Prostate gland (tissue), 2 donors: ENCODE measurements at regions not wholly inside any gene's neighbourhood (a gene's known extent, or its start where the extent isn't known, plus 50 kb on each side); places are given as distances from the start of the nearest gene placed in this dataset.

Experiments used
- DNase-seq: peaks from one replicate; pipeline ENCODE4 v3.0.0-alpha.2; 2019; ENCODE audit warnings: low spot score
- H3K27ac ChIP-seq, 2 donors: fragments of 200-600 bp; sonication (generic); 2 replicates each; pipeline ENCODE4 v1.5.1; 2017 to 2019
- H3K27me3 ChIP-seq: fragments of 200-600 bp; sonication (generic); replicated peaks from 2 replicates; pipeline ENCODE4 v1.5.1; 2019; ENCODE audit not compliant: insufficient read depth
- H3K36me3 ChIP-seq, 2 donors: fragments of 200-600 bp; sonication (generic); 1 replicate in 1 of 2; 2 replicates in 1 of 2; pipeline versions ENCODE4 v1.5.1 to v1.8.1; 2017 to 2019
- H3K4me1 ChIP-seq: fragments of 200-600 bp; sonication (generic); replicated peaks from 2 replicates; pipeline ENCODE4 v1.5.1; 2019
- H3K4me3 ChIP-seq, 2 donors: fragments of 200-600 bp; sonication (generic); 2 replicates each; pipeline ENCODE4 v1.5.1; 2017 to 2019
- H3K9me3 ChIP-seq: fragments of 200-600 bp; sonication (generic); 2 replicates; pipeline ENCODE4 v1.5.1; 2017
- POLR2A ChIP-seq: fragments of 450-650 bp; IDR thresholded peaks from one replicate; pipeline ENCODE4 v1.6.1; 2016; ENCODE audit warnings: antibody characterized with exemption, mild to moderate bottlenecking
- POLR2AphosphoS5 ChIP-seq: sonication (generic); formaldehyde crosslinking; IDR thresholded peaks from one replicate; pipeline ENCODE4 v1.6.1; 2017; ENCODE audit warnings: antibody characterized with exemption
- WGBS: methylation state at CpG from one replicate; pipeline ENCODE4 v1.1.5; 2018; 5-methylcytosine and 5-hydroxymethylcytosine counted together
- intact Hi-C: fragments of 100-400 bp; cut with DNase I; formaldehyde crosslinking; loops from one replicate; pipeline ENCODE4 v1.14.2; 2022
- TF ChIP-seq, protein P1 (sequence below), 4 experiments: fragments of 200-600 bp in 2 of 4; fragments of 450-650 bp in 2 of 4; sonication (generic) in 2 of 4; IDR thresholded peaks; 1 replicate in 3 of 4; 2 replicates in 1 of 4; pipeline ENCODE4 v1.5.1; 2016 to 2019; ENCODE audit warnings: antibody characterized with exemption in 4 of 4, mild to moderate bottlenecking in 2 of 4, moderate library complexity in 2 of 4

DNA sequence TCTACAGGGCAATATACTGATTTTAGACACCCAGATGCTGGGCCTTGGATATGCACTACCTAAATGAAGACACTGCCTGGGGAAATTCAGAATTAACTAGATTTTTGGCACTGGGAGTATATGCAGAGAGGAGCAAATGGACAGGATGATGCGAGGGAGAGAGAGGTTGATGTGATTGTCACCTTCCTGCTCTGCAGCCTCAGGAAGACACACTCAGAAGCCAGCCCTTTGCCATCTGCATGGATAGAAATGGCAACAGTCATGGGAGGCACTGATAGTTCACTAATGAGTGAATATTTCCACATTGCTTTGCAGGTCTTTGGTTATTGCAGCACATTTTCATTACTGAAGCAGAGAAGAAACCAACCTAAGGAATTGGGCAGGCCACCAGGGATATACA lies 397.2 kb upstream of the NFE2L3 start:
- no peak for DNase-seq
- no peak overlapping the region for H3K27ac ChIP-seq
- no peaks in the 10 kb centered on the region for H3K27me3 ChIP-seq
- intact Hi-C loops = loop anchor here (5.0 to 10.0 kb wide), 2 partner anchors 87 to 90 kb away; no protein-coding TSS in a partner anchor
- TF ChIP-seq, protein P1, sequence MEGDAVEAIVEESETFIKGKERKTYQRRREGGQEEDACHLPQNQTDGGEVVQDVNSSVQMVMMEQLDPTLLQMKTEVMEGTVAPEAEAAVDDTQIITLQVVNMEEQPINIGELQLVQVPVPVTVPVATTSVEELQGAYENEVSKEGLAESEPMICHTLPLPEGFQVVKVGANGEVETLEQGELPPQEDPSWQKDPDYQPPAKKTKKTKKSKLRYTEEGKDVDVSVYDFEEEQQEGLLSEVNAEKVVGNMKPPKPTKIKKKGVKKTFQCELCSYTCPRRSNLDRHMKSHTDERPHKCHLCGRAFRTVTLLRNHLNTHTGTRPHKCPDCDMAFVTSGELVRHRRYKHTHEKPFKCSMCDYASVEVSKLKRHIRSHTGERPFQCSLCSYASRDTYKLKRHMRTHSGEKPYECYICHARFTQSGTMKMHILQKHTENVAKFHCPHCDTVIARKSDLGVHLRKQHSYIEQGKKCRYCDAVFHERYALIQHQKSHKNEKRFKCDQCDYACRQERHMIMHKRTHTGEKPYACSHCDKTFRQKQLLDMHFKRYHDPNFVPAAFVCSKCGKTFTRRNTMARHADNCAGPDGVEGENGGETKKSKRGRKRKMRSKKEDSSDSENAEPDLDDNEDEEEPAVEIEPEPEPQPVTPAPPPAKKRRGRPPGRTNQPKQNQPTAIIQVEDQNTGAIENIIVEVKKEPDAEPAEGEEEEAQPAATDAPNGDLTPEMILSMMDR (IDR thresholded peaks at IDR 0.05) = no peak
- no peak for TF ChIP-seq POLR2A
- TF ChIP-seq POLR2AphosphoS5 = no peak
- no peaks in the 10 kb centered on the region for H3K36me3 ChIP-seq
- no peak overlapping the region for H3K4me3 ChIP-seq
- no peaks in the 10 kb centered on the region for H3K9me3 ChIP-seq
- no peaks in the 10 kb centered on the region for H3K4me1 ChIP-seq
- 88% methylated on average over 1 of the region's 1 CpG for WGBS

DNA sequence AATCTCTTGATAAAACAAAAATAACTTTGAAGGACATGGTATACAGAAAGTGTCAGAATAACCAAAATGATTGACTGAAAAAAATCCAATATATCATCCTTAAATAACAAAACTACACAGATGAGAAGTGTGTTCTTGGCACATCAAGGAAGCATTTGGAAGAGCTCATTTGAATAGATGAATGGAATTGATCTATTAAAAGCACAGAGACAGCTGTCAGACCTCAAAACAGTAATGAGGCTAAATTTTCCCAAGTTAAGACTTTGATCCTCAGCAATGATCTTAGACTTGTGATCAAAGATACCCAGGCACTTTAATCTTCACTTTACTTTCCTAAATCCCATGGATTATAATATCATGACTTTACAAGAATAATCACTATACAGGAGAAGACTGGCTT lies 395.4 kb upstream of the NFE2L3 start:
- TF ChIP-seq POLR2A (no peak), POLR2AphosphoS5 (no peak)
- TF ChIP-seq, protein P1 (IDR thresholded peaks at IDR 0.05) = no peak
- H3K27me3 ChIP-seq = no peaks in the 10 kb centered on the region

DNA sequence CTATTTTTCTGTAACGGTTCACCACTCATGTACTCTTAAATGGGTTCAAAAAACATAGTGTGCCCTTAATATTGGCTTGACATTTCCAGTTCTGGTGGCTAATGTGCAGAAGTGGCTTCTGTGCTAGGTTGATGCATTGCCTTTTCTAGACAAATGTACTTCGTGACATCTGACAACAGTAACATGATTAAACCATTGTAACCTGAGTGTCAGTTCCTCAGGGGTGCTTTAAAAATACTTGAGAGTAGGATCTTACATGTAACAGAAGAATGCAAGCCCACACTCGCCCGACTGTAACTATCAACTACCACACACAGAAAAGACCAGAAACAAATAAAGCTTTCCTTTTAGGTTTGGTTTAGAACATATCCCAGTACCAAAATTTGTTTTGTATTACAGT lies 393.4 kb upstream of the NFE2L3 start:
- Histone ChIP-seq H3K4me1 (no peaks in the 10 kb centered on the region), H3K9me3 (no peaks in the 10 kb centered on the region), H3K27me3 (no peaks in the 10 kb centered on the region), H3K27ac (no peak overlapping the region), H3K4me3 (no peak overlapping the region), H3K36me3 (no peaks in the 10 kb centered on the region)
- intact Hi-C loops = loop anchor here (10.0 kb wide), 1 partner anchor 86 kb away; no protein-coding TSS in a partner anchor
- 51% methylated on average over 4 of the region's 4 CpGs for WGBS
- DNase-seq = peak; percentile 54
- TF ChIP-seq POLR2AphosphoS5 (peak; percentile 56), POLR2A (no peak)
- TF ChIP-seq, protein P1 (IDR thresholded peaks at IDR 0.05) = no peak

More for the DNA sequence above, 395.4 kb upstream of the NFE2L3 start:
- H3K4me3 ChIP-seq = no peak overlapping the region
- H3K27ac ChIP-seq = no peak overlapping the region
- no peaks in the 10 kb centered on the region for H3K36me3 ChIP-seq
- DNase-seq = no peak
- no peaks in the 10 kb centered on the region for H3K9me3 ChIP-seq
- intact Hi-C loops = loop anchor here (10.0 kb wide), 1 partner anchor 88 kb away; no protein-coding TSS in a partner anchor
- H3K4me1 ChIP-seq = no peaks in the 10 kb centered on the region

DNA sequence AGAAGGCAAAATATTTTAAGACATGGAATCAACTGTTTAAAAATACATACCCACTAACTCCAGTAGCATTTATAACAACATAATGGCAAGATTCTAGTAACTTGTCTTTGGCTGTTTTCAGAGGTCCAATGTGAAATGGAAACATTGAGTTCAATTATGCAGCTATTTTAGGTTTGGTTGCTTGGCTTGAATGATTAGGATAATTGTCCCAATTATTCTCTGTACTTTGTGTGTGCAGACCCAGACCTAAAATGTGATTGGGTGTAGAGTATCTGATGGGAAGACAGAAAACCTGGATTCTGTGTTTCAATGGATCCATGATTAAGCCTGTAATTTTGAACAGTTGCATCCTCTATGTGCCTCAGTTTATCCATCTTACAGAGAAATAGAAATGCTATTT lies 392.7 kb upstream of the NFE2L3 start:
- no peaks in the 10 kb centered on the region for H3K36me3 ChIP-seq
- no peaks in the 10 kb centered on the region for H3K27me3 ChIP-seq
- H3K4me1 ChIP-seq = no peaks in the 10 kb centered on the region
- H3K27ac ChIP-seq = no peak overlapping the region
- H3K9me3 ChIP-seq = no peaks in the 10 kb centered on the region
- no peak overlapping the region for H3K4me3 ChIP-seq
- DNase-seq = no peak
- intact Hi-C loops = loop anchor here (10.0 kb wide), 1 partner anchor 86 kb away; no protein-coding TSS in a partner anchor
- TF ChIP-seq, protein P1 (IDR thresholded peaks at IDR 0.05) = no peak
- TF ChIP-seq POLR2A = no peak
- TF ChIP-seq POLR2AphosphoS5 = no peak

DNA sequence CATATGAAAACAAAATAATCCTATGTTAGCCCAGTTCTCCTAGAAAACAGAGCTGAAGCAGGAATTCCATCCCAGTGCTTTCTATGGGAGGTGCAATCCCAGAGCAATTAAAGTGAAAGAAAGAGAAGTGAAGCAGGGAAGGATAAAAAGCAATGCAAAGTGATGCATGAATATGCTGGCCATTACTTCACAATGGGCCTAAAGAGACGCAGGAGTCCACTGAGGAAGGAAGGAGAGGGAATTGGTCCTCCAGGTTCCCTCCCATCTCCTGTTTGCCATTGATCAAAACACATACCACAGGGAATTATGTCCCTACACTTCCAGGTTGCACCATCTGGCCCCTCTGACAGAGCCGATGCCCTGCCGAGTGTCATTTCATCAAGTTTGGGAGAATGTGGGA lies 392.2 kb upstream of the NFE2L3 start:
- WGBS = 98% methylated on average over 3 of the region's 3 CpGs
- Histone ChIP-seq H3K36me3 (no peaks in the 10 kb centered on the region), H3K27ac (no peak overlapping the region), H3K4me3 (no peak overlapping the region), H3K4me1 (no peaks in the 10 kb centered on the region), H3K27me3 (no peaks in the 10 kb centered on the region), H3K9me3 (no peaks in the 10 kb centered on the region)
- no peak for DNase-seq
- TF ChIP-seq, protein P1 (IDR thresholded peaks at IDR 0.05) = no peak
- intact Hi-C loops = loop anchor here (10.0 kb wide), 1 partner anchor 85 kb away; no protein-coding TSS in a partner anchor
